ENCODE measurements at regions not wholly inside any gene's neighbourhood (a gene's known extent, or its start where the extent isn't known, plus 50 kb on each side); places are given as distances from the start of the nearest gene placed in this dataset.

- Histone ChIP-seq H4K20me1 (ENCODE audit: low read depth) (no peaks in the 10 kb centered on the region), H3K9me3 (ENCODE audit: low read depth) (no peaks in the 10 kb centered on the region), H3K79me2 (ENCODE audit: low read depth) (no peaks in the 10 kb centered on the region), H3K27me3 (no peaks in the 10 kb centered on the region), H3K4me3 (no peak overlapping the region), H2AFZ (replicated peaks) (no peak overlapping the region), H3F3A (ENCODE audit: low read depth) (no peaks in the 10 kb centered on the region), H3K27ac (no peak overlapping the region), H3K4me2 (no peak overlapping the region), H3K36me3 (no peaks in the 10 kb centered on the region), H3K9ac (no peak overlapping the region), H3K4me1 (peaks cover 8% of the 10 kb centered on the region)
- DNase-seq (ENCODE audit: low spot score): no peak
- Mint-ChIP-seq H3K4me3 (no peak overlapping the region), H3K4me1 (peaks cover 15% of the 10 kb centered on the region), H3K27me3 (ENCODE audit: insufficient read depth, low read depth) (peaks cover 7% of the 10 kb centered on the region), H3K27ac (no peak overlapping the region), H3K36me3 (peaks cover 4% of the 10 kb centered on the region), H3K9me3 (peaks cover 9% of the 10 kb centered on the region)
- TF ChIP-seq CTCF (IDR thresholded peaks at IDR 0.05) (no peak), EZH2 (IDR thresholded peaks at IDR 0.05) (no peak), EZH2phosphoT487 (IDR thresholded peaks at IDR 0.05) (no peak)
Measured at GRCh38 chr6:141173529-141173928, 959.2 kb upstream of the GJE1 start.

- H3K4me2 ChIP-seq: peak overlapping the region; percentile 9
- peaks cover 22% of the 10 kb centered on the region for H3K4me1 ChIP-seq
- peak overlapping the region; percentile 96 for H2AFZ ChIP-seq (replicated peaks)
- Mint-ChIP-seq H3K27me3 (ENCODE audit: insufficient read depth, low read depth) (peaks cover 7% of the 10 kb centered on the region), H3K36me3 (peaks cover 2% of the 10 kb centered on the region), H3K4me3 (no peak overlapping the region), H3K9me3 (peaks cover 5% of the 10 kb centered on the region), H3K4me1 (peaks cover 20% of the 10 kb centered on the region), H3K27ac (peak overlapping the region; percentile 12)
- no peak overlapping the region for H3K4me3 ChIP-seq
- no peaks in the 10 kb centered on the region for H3K27me3 ChIP-seq
- H3K27ac ChIP-seq: no peak overlapping the region
- H3F3A ChIP-seq (ENCODE audit: low read depth): peaks cover 8% of the 10 kb centered on the region
- peak; percentile 38 for DNase-seq (ENCODE audit: low spot score)
- no peaks in the 10 kb centered on the region for H4K20me1 ChIP-seq (ENCODE audit: low read depth)
- no peak for TF ChIP-seq CTCF (IDR thresholded peaks at IDR 0.05)
- no peak for TF ChIP-seq EZH2 (IDR thresholded peaks at IDR 0.05)
- TF ChIP-seq EZH2phosphoT487 (IDR thresholded peaks at IDR 0.05): no peak
- no peaks in the 10 kb centered on the region for H3K36me3 ChIP-seq
- H3K79me2 ChIP-seq (ENCODE audit: low read depth): no peaks in the 10 kb centered on the region
- no peak overlapping the region for H3K9ac ChIP-seq
- no peaks in the 10 kb centered on the region for H3K9me3 ChIP-seq (ENCODE audit: low read depth)
Measured at GRCh38 chr6:141169419-141169818, 963.3 kb upstream of the GJE1 start.

GRCh38 chr6:141167945-141168344, 964.8 kb upstream of the GJE1 start:
- no peak overlapping the region for H3K27ac Mint-ChIP-seq

More at GRCh38 chr6:141167945-141168344, 964.8 kb upstream of the GJE1 start:
- Histone ChIP-seq H3K36me3 (no peaks in the 10 kb centered on the region), H3K27me3 (no peaks in the 10 kb centered on the region), H3K4me2 (no peak overlapping the region), H2AFZ (replicated peaks) (no peak overlapping the region), H4K20me1 (ENCODE audit: low read depth) (no peaks in the 10 kb centered on the region), H3F3A (ENCODE audit: low read depth) (peaks cover 8% of the 10 kb centered on the region), H3K9ac (no peak overlapping the region), H3K9me3 (ENCODE audit: low read depth) (no peaks in the 10 kb centered on the region), H3K79me2 (ENCODE audit: low read depth) (no peaks in the 10 kb centered on the region), H3K27ac (no peak overlapping the region), H3K4me3 (no peak overlapping the region), H3K4me1 (peaks cover 23% of the 10 kb centered on the region)
- Mint-ChIP-seq H3K9me3 (peaks cover 6% of the 10 kb centered on the region), H3K4me3 (no peak overlapping the region), H3K4me1 (peaks cover 17% of the 10 kb centered on the region), H3K36me3 (no peaks in the 10 kb centered on the region), H3K27me3 (ENCODE audit: insufficient read depth, low read depth) (peaks cover 7% of the 10 kb centered on the region)
- TF ChIP-seq EZH2phosphoT487 (IDR thresholded peaks at IDR 0.05) (no peak), CTCF (IDR thresholded peaks at IDR 0.05) (no peak)
- no peak for DNase-seq (ENCODE audit: low spot score)
